DOHH2 (cell line): ENCODE measurements at regions not wholly inside any gene's neighbourhood (a gene's known extent, or its start where the extent isn't known, plus 50 kb on each side); places are given as distances from the start of the nearest gene placed in this dataset.

Experiments
- H3F3A ChIP-seq: fragments of 200-600 bp; sonication (generic), shearing (Covaris generic); 2 replicates; pipeline ENCODE4 v1.6.0; 2016; ENCODE audit warnings: antibody characterized with exemption, mild to moderate bottlenecking; ENCODE audit not compliant: control insufficient read depth, insufficient read depth
- H3K27ac ChIP-seq: fragments of 200-600 bp; sonication (generic); 2 replicates; pipeline ENCODE4 v1.5.1; 2014; ENCODE audit warnings: low read depth, mild to moderate bottlenecking, low read length, moderate library complexity
- H3K27me3 ChIP-seq: fragments of 200-600 bp; sonication (generic); 2 replicates; pipeline ENCODE4 v1.6.1; 2014; ENCODE audit warnings: mild to moderate bottlenecking, low read length, mixed read lengths; ENCODE audit not compliant: control insufficient read depth
- H3K36me3 ChIP-seq: fragments of 200-600 bp; sonication (generic); 2 replicates; pipeline ENCODE4 v1.6.1; 2014; ENCODE audit warnings: mild to moderate bottlenecking, low read length, moderate library complexity, mixed read lengths; ENCODE audit not compliant: control insufficient read depth
- H3K4me1 ChIP-seq: fragments of 200-600 bp; sonication (generic); 2 replicates; pipeline ENCODE4 v1.6.1; 2014; ENCODE audit warnings: mild to moderate bottlenecking, low read length, mixed read lengths; ENCODE audit not compliant: control insufficient read depth
- H3K4me2 ChIP-seq: fragments of 200-600 bp; sonication (generic); 2 replicates; pipeline ENCODE4 v1.6.0; 2014; ENCODE audit warnings: mild to moderate bottlenecking, low read length, moderate library complexity
- H3K4me3 ChIP-seq: fragments of 200-600 bp; sonication (generic); 2 replicates; pipeline ENCODE4 v1.5.1; 2014; ENCODE audit warnings: mild to moderate bottlenecking, low read length, mixed read lengths
- H3K79me2 ChIP-seq: fragments of 200-600 bp; sonication (generic); 2 replicates; pipeline ENCODE4 v1.6.1; 2014; ENCODE audit warnings: mild to moderate bottlenecking, low read length, mixed read lengths; ENCODE audit not compliant: control insufficient read depth
- H3K9me2 ChIP-seq: fragments of 200-600 bp; sonication (generic); replicated peaks from 2 replicates; pipeline ENCODE4 v1.6.1; 2014; ENCODE audit warnings: mild to moderate bottlenecking, low read length, mixed read lengths; ENCODE audit not compliant: control insufficient read depth
- H3K9me3 ChIP-seq: fragments of 200-600 bp; sonication (generic); 2 replicates; pipeline ENCODE4 v1.6.1; 2014; ENCODE audit warnings: antibody characterized with exemption, low read length, mixed read lengths; ENCODE audit not compliant: control insufficient read depth, insufficient read depth
- H4K20me1 ChIP-seq: fragments of 200-600 bp; sonication (generic); 2 replicates; pipeline ENCODE4 v1.6.0; 2014; ENCODE audit warnings: low read depth, mild to moderate bottlenecking, antibody characterized with exemption, low read length, moderate library complexity; ENCODE audit not compliant: control insufficient read depth, insufficient read depth
- EZH2phosphoT487 ChIP-seq: fragments of 200-600 bp; sonication (generic); IDR thresholded peaks from 2 replicates; pipeline ENCODE4 v1.6.1; 2017; ENCODE audit warnings: borderline replicate concordance, mild to moderate bottlenecking, antibody characterized with exemption, low read length, moderate library complexity, mixed read lengths
- TF ChIP-seq, protein P1 (sequence below): fragments of 200-600 bp; sonication (generic); IDR thresholded peaks from one replicate; pipeline ENCODE4 v1.5.1; 2014; ENCODE audit warnings: antibody characterized with exemption, mild to moderate bottlenecking, low read depth, low read length; ENCODE audit not compliant: poor library complexity, severe bottlenecking

DNA sequence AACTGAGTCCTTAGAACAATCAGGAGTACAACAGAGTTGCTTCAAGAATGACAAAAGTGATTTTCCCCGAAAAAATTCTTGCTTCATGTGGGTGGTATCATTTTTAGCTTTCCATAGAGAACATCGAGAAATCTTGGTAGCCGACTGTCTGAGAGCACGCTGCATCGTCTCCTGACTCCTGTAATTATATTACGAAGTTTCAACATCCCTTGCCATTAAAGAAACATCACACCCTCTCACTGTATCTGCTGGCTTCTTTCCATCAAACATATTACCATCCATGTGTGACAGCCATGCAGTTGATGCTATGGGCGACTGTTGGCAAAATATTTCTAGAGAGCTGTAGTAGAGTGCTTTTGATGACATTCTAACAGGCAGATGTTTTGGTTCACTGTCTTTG, 311.2 kb downstream of the CMPK2 start:
- H3K9me2 ChIP-seq = no peaks in the 10 kb centered on the region
- H3K4me1 ChIP-seq = no peaks in the 10 kb centered on the region
- no peaks in the 10 kb centered on the region for H3K9me3 ChIP-seq
- no peaks in the 10 kb centered on the region for H3K79me2 ChIP-seq
- H3K4me2 ChIP-seq = no peak overlapping the region
- H3K36me3 ChIP-seq = no peaks in the 10 kb centered on the region
- no peaks in the 10 kb centered on the region for H3F3A ChIP-seq
- no peak overlapping the region for H3K4me3 ChIP-seq
- H3K27me3 ChIP-seq = no peaks in the 10 kb centered on the region
- TF ChIP-seq EZH2phosphoT487 = no peak
- TF ChIP-seq, protein P1, sequence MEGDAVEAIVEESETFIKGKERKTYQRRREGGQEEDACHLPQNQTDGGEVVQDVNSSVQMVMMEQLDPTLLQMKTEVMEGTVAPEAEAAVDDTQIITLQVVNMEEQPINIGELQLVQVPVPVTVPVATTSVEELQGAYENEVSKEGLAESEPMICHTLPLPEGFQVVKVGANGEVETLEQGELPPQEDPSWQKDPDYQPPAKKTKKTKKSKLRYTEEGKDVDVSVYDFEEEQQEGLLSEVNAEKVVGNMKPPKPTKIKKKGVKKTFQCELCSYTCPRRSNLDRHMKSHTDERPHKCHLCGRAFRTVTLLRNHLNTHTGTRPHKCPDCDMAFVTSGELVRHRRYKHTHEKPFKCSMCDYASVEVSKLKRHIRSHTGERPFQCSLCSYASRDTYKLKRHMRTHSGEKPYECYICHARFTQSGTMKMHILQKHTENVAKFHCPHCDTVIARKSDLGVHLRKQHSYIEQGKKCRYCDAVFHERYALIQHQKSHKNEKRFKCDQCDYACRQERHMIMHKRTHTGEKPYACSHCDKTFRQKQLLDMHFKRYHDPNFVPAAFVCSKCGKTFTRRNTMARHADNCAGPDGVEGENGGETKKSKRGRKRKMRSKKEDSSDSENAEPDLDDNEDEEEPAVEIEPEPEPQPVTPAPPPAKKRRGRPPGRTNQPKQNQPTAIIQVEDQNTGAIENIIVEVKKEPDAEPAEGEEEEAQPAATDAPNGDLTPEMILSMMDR = no peak
- H3K27ac ChIP-seq = no peak overlapping the region
- no peaks in the 10 kb centered on the region for H4K20me1 ChIP-seq

DNA sequence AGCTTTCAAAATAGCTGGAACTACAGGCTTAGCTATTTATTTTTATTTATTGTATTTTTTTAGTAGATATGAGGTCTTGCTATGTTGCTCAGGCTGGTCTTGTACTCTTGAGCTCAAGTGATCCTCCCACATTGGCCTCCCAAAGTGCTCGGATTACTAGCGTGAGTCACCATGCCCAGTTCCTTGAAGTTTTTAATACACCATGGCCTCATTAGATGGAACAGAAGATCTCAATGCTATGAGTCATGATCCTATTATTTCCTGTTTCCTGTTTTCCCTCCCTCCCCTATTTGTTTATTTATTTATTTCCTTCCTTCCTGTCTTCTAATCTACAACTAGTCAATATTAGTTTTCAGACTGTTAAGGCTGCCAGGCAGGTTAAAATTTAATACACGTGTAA, 309.0 kb downstream of the CMPK2 start:
- Histone ChIP-seq H3K9me3 (no peaks in the 10 kb centered on the region), H3K27me3 (no peaks in the 10 kb centered on the region), H3K79me2 (no peaks in the 10 kb centered on the region), H3K4me3 (no peak overlapping the region), H3K9me2 (no peaks in the 10 kb centered on the region), H3F3A (no peaks in the 10 kb centered on the region), H3K4me1 (no peaks in the 10 kb centered on the region), H3K4me2 (no peak overlapping the region), H4K20me1 (no peaks in the 10 kb centered on the region), H3K27ac (no peak overlapping the region), H3K36me3 (no peaks in the 10 kb centered on the region)
- no peak for TF ChIP-seq EZH2phosphoT487
- TF ChIP-seq, protein P1 = no peak

DNA sequence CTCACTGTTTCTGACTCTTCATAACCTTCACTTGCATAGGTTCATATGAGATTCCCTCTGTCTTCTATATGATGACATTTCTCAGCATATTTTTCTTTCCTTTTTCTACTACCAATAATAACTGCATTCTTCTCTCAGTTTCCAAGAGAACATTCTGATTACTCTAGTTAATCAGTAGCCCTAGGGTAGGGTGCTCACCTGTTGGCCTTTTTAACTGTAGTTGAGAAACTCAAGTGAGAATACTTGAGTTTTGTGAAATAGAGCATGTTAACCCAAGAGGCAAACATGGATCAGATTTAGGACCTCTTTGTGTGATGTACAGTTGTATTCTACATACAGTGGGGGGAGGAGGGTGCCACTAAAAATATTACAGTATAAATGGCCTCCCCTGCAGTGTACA, 308.0 kb downstream of the CMPK2 start:
- no peaks in the 10 kb centered on the region for H3F3A ChIP-seq
- no peaks in the 10 kb centered on the region for H3K27me3 ChIP-seq
- no peak overlapping the region for H3K27ac ChIP-seq
- TF ChIP-seq, protein P1 = no peak
- TF ChIP-seq EZH2phosphoT487 = no peak
- H3K4me1 ChIP-seq = no peaks in the 10 kb centered on the region
- no peaks in the 10 kb centered on the region for H4K20me1 ChIP-seq
- H3K9me2 ChIP-seq = no peaks in the 10 kb centered on the region
- H3K36me3 ChIP-seq = no peaks in the 10 kb centered on the region
- H3K9me3 ChIP-seq = no peaks in the 10 kb centered on the region
- H3K4me3 ChIP-seq = no peak overlapping the region
- H3K4me2 ChIP-seq = no peak overlapping the region
- no peaks in the 10 kb centered on the region for H3K79me2 ChIP-seq

GRCh38 chr2:6562771-6563170, 302.9 kb downstream of the CMPK2 start:
- no peak overlapping the region for H3K27ac ChIP-seq
- H4K20me1 ChIP-seq = no peaks in the 10 kb centered on the region
- no peaks in the 10 kb centered on the region for H3F3A ChIP-seq
- no peak for TF ChIP-seq EZH2phosphoT487
- TF ChIP-seq, protein P1 = no peak
- no peaks in the 10 kb centered on the region for H3K9me3 ChIP-seq
- no peak overlapping the region for H3K4me3 ChIP-seq
- H3K36me3 ChIP-seq = no peaks in the 10 kb centered on the region
- H3K9me2 ChIP-seq = no peaks in the 10 kb centered on the region
- no peak overlapping the region for H3K4me2 ChIP-seq
- H3K27me3 ChIP-seq = no peaks in the 10 kb centered on the region
- H3K4me1 ChIP-seq = no peaks in the 10 kb centered on the region
- no peaks in the 10 kb centered on the region for H3K79me2 ChIP-seq
